HG03064 (cell line): ENCODE measurements at regions not wholly inside any gene's neighbourhood (a gene's known extent, or its start where the extent isn't known, plus 50 kb on each side); places are given as distances from the start of the nearest gene placed in this dataset.

Experiments used
- ATAC-seq: cut with Tn5 transposase; IDR thresholded peaks from one replicate; pipeline ENCODE4 v1.9.1; 2021; ENCODE audit warnings: low read depth; ENCODE audit not compliant: unreplicated experiment

GRCh38 chr9:7549249-7549648 is 250.3 kb downstream of the DMAC1 start:
- ATAC-seq: no peak

GRCh38 chr9:7546261-7546660 is 253.3 kb downstream of the DMAC1 start:
- no peak for ATAC-seq

- no peak for ATAC-seq
Measured at GRCh38 chr9:7545371-7546165, 254.0 kb downstream of the DMAC1 start.

DNA sequence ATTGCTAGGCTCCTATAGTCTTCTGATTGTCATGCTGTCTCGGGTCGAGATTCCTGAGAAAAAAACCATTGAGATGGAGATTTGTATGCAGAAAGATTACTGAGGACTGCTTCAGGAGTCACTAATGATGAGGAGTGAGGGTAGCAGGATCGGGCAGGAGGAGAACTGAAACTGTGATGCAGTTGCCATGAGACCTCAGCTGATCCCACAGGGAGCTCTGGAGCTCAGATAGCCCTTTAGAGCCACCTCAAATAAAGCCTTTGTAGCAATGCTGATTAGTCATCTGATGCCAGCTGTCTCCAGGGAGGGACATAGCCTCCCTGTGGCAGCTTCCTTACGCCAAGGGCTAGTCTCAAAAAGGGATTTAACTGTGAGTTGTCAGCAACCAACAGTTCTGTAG is 256.9 kb downstream of the DMAC1 start:
- ATAC-seq: no peak

DNA sequence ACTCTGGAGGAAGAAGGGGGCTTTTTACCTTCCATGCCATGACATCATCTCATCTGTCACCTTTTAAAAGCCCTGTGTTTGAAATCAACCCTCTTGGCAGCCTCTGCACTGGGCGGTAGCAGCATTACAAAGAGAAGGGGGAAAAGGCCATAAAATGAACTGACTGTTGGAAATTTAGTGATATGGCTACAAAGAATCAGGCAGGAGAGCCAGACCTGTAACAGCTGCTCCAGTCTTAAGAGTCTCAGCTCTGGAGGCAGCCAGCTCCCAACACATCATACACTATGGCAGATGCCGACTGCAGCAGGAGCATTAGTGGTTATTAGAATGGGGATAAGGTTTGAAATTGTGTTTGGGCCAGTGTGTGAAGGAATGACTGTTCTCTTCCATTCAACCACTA is 257.5 kb downstream of the DMAC1 start:
- ATAC-seq: no peak

DNA sequence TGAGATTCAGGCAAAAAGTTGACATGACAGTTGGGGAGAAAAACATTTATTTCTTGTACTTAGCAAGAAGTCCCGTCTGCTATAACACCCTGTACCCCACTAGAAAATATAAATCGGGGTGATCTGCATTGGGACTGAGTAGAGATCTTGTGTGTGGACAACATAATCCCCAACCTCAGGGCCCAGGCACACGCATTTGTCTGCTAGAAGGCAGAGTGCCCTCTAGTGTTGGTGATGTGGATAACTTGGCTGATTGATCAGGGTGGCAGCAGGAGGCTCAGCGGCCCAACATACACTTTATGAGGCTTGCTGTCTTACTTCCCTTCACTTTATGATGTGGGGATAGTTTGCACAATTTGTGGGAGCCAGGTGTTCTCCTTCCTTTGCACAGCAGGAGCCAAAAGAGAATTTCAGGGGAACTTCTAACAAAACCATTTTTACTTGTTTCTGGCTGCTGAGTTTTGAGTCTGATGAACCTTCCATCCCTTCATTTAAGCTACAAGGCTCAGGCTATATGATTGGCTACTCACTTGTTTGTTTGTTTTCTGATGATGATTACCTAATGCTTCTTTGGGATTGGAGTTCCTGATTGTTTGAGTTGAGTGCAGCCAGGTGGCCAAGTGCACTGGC is 263.2 kb downstream of the DMAC1 start:
- peak; percentile 84 for ATAC-seq

DNA sequence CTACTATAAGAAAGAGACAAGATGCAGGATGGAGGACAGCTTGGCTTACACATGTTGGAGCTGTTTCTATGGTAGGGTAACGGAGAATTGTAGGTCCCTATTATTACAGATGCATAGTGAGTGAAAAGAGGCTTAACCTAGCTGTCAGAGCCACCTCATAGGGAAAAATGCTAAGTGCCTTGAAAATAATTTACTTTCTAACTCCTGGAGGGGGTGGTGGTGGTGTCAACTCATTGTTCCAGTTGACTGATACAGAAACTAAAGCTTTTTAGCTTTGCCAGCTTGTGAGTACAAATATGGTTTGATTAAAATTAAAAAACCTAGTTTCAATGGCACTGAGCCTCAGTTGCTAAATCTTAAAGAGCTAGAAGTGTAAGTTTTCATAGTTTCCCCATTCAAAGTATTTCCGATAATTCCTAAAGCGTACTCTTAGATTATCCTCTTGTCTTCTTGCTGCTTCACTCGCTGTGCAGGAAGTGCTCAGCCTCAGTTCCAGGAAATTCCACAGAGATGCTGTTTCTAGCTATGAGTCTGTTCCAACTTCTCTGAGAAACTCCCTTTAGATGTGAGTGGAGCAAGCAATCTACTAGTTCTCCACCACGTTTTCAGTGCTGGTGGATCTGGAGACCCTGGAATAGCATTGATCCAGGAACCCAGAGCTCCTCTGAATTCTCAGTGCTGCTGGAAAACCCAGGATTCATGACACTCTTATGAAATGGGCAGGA is 265.2 kb downstream of the DMAC1 start:
- ATAC-seq: no peak

DNA sequence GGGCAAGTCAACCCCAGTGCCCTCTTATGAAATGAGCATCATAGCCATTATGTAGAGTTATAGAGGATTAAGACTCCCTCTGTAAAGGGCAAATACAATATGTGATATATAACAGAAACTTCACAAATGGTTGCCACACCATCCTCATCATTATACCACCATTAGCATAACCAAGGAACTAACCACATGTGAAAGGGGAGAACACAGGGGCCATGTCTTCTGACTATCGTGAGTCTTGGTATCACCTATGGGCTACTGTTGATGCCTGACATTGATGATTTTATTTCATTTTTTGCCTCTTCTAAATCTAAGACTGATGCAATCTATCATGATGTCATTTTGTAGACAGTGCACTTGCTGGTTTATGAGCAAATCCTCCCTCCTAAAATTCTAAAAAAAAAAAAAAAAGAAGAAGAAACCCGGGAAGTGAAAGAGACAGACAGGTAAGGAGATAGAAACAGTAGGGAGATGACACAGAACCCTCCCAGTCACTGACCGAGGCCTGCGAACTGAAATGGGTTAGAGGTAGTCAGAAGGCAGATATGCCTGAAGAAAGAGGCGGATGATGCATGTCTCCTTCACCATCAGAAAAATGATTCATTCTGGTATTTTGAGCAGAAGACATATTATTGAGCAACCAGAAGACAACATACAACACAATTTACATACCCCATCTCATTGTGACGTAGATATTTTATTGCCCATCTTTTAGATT is 266.0 kb downstream of the DMAC1 start:
- ATAC-seq: no peak

DNA sequence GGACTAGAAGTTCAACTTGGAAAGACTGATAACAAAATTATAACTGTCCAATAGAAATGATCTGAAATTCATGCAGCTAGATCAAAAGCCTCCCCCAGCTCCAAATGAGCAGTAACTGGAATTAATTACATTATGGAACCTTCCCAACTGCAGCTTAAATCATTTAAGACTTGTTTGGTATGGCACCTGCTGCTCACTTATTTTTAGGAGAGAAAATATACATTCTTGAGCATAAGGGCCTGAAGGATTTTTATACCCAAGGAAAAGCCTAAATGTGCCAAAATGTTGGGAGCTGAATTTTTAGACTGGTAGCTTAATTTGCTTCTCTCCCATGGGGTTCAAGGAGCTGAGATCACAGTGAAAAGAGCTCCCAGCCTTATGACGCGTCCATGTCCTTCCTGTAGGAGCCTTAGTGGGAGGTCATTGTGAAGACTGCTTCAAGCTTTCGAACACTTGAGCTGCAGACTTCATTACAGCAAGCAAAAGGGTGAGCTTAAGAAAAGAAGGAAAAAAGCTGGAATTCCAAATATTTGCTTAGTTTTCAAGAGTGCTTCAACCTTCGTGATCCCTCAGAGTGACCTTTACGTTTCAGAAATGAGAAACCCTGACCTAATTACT is 276.0 kb downstream of the DMAC1 start:
- no peak for ATAC-seq

- no peak for ATAC-seq
Measured at GRCh38 chr9:7520396-7520795, 279.2 kb downstream of the DMAC1 start.

- no peak for ATAC-seq
Measured at GRCh38 chr9:7516376-7516775, 283.2 kb downstream of the DMAC1 start.

GRCh38 chr9:7510199-7510598 is 289.4 kb downstream of the DMAC1 start:
- no peak for ATAC-seq

- ATAC-seq: no peak
Measured at GRCh38 chr9:7509576-7510145, 289.9 kb downstream of the DMAC1 start.

DNA sequence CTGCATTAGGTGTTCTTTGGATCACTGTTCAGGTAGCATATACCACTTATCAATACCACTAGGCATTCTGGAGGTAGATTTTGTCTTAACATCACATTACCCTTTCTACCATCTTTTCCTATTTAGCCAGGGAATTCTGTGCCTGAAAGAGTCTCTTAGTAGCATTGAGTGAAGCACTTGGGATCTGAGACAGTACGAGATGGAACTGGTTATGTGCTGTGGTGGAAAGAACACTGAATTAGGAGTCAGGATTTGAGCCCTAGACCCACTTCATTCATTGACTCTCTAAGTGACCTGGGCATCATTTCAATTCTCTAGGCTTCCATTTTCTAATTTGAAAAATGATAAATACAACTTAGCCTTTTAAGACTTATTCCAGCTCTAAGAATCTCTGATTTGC is 291.1 kb downstream of the DMAC1 start:
- no peak for ATAC-seq

- no peak for ATAC-seq
Measured at GRCh38 chr9:7507566-7508270, 291.9 kb downstream of the DMAC1 start.

DNA sequence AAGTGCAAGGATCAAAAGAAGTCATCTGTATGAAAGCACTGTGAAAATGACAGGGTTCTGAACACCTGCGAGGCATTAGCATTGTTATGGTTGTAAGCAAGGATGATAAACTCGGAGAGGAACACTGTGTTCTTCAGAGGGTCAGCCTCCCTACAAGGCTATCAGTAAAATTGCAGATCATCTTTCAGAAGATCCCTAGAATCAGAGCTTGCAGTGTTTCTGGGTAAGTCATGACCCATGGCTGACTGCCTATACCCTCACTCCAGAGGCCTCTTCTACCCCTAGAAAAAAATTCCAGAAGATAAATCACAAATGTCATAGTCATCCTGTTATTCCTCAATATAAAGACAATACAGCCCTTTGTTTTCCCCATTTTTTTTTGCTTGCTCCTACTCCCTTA is 292.6 kb downstream of the DMAC1 start:
- ATAC-seq: no peak

- ATAC-seq: no peak
Measured at GRCh38 chr9:7500521-7500920, 299.1 kb downstream of the DMAC1 start.

- no peak for ATAC-seq
Measured at GRCh38 chr9:7491641-7492040, 307.9 kb downstream of the DMAC1 start.

DNA sequence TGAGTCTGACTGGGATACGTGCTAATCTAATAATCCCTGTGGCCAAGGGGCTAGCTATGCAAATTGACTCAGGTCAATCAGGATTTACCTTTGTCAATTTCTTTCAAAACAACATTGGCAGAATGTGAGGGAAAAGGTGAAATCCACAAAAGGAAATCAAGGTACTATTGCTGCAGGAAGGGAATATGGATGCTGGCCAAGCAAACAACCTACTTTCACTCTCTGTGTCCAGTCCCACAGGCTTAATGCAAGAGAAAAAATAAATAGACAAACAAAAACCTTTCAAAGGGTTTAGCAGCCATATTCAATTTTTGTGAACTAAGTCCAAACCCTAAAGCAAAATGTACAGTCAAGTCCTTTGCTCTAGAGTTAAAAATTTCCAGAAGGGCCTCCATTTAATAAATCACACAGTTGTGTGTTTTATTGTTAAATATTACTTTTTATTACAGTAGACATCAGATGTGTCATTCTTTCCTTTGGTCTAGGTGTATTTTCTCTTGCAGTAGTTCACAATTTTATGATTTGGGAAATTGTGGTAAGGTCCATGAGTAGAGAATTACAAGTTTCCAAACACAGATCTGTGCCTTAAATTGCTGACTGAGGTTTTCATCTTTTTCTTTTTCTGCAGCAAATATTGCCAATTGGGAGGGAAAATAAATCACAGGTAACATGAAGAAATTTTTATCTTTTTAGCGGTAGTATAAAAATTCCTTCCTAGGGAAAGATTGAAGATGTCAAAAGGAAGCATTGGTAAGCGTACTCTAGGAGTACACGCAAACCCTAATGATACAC is 309.1 kb downstream of the DMAC1 start:
- ATAC-seq: no peak
